Embryonic facial prominence (tissue), 1 donor: ENCODE measurements at regions not wholly inside any gene's neighbourhood (a gene's known extent, or its start where the extent isn't known, plus 50 kb on each side); places are given as distances from the start of the nearest gene placed in this dataset.

Source experiments
- DNase-seq: peaks from one replicate; pipeline ENCODE4 v3.0.0-alpha.2; 2016; ENCODE audit errors: extremely low spot score

DNA sequence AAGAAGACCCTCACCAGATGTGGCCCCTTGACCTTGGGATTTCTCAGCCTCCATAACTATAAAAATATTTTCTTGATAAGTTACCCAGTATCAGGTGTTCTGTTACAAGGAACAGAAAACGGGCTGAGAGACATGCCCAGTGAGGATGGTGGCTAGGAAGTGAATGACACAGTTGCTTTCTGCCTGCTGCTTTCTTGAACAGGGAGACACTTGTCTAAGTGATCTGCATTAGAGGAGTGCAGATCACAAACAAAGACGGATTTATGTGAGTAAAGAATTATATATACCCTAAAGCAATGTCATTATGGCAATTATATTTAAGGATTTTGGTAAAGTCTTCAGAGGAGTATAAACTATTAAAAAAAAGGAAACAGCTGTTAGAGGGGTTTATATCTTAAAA, 169.2 kb upstream of the AHR start:
- DNase-seq = no peak

GRCh38 chr7:17130281-17131059, 168.0 kb upstream of the AHR start:
- no peak for DNase-seq

GRCh38 chr7:17131060-17131345, 167.4 kb upstream of the AHR start:
- no peak for DNase-seq

DNA sequence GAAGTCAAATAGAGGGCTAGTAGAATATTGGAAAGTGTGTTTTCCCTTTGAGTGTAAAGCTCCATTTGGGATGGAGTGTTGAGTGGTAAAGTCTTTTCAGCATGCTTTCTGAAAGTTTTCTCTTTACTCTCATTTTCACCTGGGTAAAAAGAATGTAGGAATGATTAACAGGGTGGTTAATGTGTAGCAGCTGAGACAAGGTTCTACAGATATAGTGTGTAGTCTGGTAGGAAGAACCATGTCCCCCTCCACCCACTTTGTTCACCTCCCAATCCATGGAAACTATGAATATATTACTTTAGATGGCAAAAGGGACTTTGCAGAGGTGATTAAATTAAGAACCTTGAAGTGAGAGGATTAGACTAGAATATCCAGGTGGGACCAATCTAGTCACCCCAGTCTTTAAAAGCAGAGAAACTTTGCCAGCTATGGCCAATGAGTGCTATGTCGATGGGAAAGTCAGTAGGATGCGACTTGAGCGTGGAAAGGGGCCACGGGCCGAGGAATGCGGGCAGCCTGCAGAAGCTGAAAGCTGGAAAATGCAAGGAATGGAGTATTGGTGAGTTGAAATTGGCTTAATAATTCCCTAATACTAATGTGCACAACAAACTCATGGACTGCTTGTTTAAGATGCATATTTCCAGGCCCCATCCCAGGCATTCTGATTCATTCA, 166.3 kb upstream of the AHR start:
- DNase-seq = no peak

DNA sequence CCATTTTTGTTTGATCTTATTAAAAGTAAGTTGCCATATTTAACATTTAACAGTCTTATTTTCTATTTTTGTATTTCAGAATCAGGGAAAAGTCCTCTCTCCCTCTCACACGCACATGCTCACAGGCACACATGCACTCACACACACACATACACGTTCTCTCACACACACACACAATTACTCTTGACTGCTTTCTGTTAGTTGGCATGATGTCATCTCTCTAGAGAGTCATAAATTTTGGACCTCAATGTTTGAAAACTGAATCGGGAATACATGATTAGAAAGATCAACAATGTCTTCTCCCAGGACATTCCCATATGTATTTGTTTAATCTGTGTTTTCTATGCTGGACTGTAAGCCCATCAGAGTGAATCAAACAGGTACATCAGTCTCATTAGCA, 165.7 kb upstream of the AHR start:
- no peak for DNase-seq

DNA sequence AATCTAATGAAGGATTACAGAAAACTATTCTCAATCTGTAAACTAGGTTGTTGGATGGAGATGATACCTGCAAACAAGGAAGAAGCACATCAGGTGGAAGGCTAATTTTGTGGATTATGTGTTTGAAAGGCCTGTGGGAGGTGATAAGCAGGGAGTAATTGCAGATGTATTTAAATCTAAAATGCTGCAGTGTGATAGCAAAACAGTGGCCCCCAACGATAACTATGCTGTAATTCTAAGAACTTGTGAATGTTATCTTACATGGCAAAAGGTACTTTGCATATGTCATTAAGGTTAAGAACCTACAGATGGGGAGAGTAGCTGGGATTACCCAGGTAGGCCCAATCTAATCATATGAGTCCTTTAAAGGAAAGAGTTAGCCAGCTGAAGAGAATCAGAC, 164.5 kb upstream of the AHR start:
- DNase-seq = no peak

DNA sequence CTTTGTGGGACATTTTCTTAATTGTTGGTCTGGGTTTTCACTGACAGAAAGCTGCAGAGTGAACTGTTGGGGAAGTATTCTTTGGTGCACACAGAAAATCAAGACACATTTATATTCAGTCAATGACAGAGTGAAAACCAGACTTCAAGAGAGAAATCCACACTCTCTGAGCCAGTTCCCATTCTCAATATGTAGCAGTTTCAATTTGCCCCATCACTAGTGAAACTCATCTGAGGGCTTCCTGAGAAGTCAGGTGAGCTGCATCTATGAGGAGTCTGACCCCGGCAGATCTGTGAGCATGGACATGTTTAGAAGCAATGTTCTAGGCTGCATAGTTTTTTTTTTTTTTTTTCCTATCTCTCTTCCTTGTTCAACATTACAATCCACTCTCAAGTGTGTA, 163.7 kb upstream of the AHR start:
- DNase-seq = no peak

- no peak for DNase-seq
Observed at GRCh38 chr7:17136126-17136525, 162.3 kb upstream of the AHR start.

DNA sequence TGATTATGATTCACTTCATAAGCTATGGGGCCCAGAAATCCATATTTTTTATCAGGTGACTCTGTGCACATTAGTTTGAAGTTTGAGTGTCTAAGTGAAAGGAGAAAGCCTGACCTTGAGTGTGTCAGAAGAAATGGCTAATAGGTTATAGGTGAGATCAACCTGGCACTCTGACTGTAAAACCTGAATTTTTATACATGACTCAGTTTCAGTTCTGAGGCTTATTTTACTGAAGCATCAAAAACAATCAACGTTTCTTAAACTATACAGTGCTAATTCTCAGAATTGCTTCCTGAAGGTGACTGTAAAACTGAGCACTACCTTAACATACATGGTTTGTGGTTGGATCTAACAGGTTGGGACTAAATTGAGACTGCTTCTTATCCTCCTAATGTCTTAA, 159.4 kb upstream of the AHR start:
- no peak for DNase-seq

DNA sequence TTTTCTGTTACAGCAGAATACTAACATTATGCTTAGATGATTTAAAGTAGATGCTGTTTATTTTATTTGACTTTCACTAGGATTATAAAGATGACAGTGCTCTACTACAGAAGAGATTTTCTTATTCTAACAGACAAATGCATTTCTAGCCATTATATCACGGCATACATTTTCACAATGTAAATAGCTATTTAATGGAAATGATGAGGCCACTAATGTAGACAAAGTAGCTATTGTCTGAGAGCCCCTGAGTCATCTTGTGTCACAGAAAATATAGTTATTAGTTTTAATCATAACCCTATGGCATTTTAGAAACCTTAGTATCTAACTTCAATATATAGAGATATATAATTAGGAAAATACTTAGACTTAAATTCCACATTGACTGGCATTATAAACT, 158.0 kb upstream of the AHR start:
- DNase-seq = no peak

DNA sequence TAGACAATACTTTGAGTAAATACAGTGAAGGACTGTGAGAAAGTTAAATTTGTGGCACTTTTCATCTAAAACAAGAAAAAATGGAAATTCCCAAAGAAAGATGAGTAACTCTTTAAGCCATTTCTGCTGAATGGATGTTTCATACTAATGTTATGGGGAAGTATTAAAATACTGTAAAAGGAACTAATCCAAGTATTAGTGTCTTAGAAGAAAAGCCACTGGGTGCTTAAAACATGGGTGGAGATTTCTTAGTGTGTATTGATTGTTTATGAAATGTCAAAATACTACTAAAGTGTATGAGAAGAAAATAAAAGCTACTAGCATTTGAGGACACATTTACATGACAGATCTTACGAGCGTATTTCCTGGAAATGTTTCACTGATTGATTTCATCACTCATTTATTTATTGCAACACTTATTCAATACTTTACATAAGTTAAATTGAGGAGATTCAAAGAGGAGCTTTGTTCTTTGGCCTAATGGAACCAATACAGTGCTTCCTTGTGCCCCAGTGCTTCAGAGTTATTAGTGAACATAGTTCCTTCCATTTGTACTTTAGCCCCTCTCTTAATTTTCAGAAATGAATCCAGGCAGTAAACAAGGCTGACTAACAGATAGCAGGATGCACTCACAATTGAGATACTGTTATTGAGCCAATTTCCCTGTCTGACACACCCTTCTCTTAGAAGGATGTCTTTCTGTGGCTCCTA, 155.5 kb upstream of the AHR start:
- no peak for DNase-seq

DNA sequence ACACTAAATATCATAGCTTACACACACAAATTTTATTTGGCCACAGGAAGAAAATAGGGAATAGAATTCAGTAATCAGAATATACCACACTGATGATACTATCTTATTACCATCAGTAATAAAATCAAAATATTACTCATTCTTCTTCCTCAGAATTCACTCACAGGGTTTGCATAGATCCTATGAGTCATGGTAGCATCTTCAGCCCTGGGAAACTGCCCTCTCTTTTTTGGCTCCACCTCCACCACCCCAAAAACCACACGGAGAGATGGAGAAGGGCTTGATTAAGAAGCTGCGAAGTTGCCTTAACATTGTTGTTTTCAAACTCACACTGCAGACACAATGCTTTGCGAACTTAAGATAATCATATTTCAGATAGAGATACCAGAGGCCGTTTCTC, 154.1 kb upstream of the AHR start:
- DNase-seq = no peak

DNA sequence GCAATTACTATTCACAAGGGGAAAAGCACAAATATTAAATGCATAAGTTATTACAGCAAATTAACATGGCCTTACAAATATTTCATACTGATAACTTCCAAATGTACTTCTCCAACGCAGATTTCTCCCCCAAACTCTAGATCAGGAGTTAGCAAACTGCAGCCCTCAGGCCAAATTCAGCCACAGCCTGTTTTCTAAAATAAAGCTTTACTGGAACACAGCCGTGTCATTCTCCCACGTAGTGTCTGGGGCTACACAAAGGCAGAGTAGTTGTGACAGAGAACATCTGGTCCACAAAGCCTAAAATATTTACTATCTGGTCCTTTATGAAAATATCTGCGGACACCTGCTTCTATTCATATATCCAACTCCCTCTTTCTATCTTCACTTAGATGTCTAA, 151.8 kb upstream of the AHR start:
- DNase-seq = no peak

DNA sequence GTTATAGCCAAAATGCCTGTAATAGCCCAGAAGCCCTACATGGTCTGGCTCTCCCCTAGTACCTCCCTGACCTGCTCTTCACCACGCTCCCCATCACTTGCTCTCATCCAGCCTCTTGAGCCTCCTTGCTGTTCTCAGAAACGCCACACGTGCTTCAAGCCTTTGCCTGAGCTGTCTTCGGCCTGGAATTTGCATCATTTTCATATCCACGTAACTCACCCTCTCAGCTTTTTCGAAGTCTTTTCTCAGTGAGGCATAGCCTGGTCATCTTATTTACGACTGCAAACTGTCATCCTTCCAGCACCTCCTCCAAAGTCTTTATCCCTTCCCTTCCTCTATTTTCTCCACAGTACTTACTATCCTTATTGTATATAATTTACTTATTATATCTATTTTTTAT, 151.0 kb upstream of the AHR start:
- DNase-seq = no peak

DNA sequence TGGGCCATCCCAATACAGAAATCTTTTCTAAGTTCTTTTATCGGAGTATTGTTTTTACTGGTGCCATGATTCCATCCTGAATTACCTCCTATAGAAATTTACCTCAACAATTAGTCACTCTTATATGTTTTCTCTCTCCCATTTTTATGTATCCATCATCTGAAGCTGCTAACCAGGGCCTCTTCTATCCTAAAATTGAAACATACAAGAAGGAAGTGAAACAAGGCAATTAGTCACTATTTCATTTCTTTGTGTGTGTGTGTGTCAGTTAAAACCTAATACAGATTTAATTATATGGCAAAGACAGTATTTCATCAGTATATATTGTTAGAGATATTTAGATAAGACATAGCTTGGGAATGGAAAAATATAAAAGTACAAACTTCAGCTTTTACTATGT, 148.4 kb upstream of the AHR start:
- no peak for DNase-seq

DNA sequence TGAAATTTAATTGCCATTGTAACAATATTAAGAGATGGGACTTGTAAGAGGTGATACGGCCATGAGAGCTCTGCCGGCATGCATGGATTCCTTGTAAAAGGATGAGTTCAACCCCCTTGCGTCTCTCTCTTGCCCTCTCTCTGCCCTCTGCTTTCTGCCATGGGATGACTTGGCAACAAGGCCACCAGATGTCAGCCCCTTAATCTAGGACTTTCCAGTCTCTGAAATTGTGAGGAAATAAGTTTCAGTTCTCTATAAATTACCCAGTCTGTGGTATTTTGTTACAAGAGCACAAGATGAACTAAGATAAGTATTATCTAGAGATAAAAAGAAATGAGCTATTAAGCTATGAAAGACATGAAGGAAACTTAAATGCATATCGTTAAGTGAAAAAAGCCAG, 145.7 kb upstream of the AHR start:
- DNase-seq = no peak

DNA sequence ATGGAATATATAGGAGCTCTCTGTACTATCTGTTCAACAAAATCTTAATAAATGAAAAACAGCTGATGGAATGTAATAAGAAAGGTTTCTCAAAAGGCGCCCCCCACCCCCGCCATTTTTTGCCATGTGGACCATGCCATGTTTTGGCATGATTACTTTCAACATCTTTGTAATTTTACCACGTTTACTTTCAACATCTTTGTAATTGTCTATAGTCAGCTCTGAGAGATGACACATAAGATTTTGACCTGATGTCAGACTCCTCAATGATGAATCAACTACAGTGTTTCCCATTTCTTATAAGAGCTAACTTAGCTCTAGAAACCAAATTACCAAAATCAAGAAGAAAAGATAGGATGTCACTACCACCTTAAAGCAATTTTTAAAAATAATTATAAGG, 144.9 kb upstream of the AHR start:
- no peak for DNase-seq

GRCh38 chr7:17155529-17155928, 142.9 kb upstream of the AHR start:
- no peak for DNase-seq

GRCh38 chr7:17158261-17158660, 140.2 kb upstream of the AHR start:
- DNase-seq = no peak

DNA sequence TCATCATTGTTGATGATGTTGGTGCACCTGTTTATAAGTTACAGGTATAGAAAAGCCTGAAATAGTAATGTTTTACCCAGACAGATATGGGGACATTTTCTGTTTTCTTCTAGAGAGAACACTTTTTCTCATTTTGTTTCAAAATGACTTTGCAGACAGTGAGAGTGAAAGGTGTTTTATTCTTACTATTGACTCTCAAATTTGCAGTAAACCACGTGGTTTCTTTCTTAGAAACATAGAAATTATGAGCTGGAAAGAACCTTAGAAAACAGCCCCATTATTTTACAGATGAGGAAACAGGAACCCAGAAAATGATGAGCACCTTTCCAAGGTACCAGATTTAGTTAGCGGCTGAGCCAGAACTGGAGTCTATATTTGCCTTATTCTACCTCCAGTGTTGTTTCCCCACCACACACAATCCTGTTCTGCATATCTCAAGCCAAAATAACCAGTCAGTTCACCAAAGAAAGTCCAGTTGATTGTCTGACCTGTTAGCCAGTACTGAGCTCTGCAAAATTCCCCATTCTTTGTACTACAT, 138.9 kb upstream of the AHR start:
- no peak for DNase-seq

GRCh38 chr7:17166824-17167379, 131.6 kb upstream of the AHR start:
- DNase-seq = no peak

- DNase-seq = no peak
Observed at GRCh38 chr7:17168416-17168815, 130.0 kb upstream of the AHR start.

- no peak for DNase-seq
Observed at GRCh38 chr7:17171427-17171826, 127.0 kb upstream of the AHR start.
